GM12874 (cell line): ENCODE measurements at regions not wholly inside any gene's neighbourhood (a gene's known extent, or its start where the extent isn't known, plus 50 kb on each side); places are given as distances from the start of the nearest gene placed in this dataset.

Experiments
- TF ChIP-seq, protein P1 (sequence below): IDR thresholded peaks from 2 replicates; pipeline ENCODE4 v1.5.1; 2011; ENCODE audit warnings: low read depth, mild to moderate bottlenecking, control low read depth, low read length, moderate library complexity; ENCODE audit not compliant: insufficient read depth

DNA sequence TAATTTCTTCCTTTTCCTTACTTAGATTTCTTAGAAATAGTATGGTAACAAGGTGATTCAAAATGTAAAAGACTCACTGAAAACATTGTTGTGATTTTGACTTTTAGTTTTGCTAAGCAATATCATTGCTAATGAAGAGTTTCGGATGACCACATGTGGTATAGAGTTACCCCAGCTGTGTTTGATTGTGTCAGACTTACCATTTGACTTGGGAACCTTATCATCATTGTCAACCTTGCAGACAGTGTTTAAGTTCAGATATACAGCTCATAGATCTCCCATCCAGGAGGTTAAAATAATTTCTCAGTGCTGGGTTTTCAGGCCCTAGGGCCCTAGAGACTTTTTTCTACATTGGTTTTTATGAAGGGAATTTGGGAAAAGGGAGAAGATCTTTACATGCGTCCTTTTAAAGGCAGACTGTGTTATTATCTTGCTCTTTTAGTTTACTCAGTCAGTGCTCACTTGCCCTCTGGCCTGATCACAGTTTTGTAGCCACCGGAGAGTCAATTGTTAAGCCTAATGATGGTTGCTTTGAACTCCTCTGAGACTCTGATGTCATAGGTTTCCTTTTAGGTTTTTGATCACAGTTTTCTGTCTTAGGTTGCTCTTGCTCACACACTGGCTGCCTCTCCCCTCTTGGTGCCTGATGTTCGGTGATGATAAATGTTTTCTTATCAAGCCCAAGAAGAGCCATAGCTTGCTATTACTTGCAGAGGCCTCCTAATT, 133.5 kb upstream of the ZPLD1 start:
- TF ChIP-seq, protein P1, sequence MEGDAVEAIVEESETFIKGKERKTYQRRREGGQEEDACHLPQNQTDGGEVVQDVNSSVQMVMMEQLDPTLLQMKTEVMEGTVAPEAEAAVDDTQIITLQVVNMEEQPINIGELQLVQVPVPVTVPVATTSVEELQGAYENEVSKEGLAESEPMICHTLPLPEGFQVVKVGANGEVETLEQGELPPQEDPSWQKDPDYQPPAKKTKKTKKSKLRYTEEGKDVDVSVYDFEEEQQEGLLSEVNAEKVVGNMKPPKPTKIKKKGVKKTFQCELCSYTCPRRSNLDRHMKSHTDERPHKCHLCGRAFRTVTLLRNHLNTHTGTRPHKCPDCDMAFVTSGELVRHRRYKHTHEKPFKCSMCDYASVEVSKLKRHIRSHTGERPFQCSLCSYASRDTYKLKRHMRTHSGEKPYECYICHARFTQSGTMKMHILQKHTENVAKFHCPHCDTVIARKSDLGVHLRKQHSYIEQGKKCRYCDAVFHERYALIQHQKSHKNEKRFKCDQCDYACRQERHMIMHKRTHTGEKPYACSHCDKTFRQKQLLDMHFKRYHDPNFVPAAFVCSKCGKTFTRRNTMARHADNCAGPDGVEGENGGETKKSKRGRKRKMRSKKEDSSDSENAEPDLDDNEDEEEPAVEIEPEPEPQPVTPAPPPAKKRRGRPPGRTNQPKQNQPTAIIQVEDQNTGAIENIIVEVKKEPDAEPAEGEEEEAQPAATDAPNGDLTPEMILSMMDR = no peak

DNA sequence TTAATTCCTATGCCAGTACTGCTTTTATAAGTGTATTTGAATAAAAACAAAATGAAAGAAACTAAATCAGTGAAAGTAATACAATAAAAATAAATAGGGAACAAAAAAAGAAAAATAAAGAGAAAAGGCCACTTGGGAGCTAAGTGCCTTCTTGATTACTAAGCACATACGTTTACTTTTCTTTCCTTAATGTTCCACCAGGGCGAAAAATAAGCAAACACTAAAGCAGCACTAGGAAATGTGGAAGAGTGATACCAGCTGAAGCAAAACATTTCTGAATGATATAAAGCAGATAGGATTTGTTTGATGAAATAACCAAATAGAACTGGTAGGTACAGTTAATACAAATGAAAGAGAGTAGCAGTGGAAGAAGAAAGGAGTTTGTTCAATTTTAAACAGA, 132.8 kb upstream of the ZPLD1 start:
- TF ChIP-seq, protein P1 = no peak

DNA sequence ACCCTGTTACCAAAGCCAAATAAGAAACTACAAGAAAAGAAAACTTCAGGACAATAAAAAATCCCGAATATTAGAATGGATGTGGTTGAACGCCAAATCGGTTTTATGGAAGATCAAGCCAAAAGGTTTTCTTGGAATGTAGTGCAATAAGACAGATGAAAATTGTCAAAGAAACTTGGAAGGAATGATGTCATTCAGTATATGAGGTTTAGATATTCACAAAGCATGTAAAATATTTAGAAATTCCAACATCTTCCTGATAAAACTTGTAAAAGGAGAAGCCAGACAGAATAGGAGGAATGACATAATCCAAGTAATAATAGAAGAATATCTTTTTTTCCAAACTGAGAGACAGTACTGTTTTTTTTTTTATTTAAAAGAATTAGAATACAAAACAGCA, 130.3 kb upstream of the ZPLD1 start:
- TF ChIP-seq, protein P1 = no peak

DNA sequence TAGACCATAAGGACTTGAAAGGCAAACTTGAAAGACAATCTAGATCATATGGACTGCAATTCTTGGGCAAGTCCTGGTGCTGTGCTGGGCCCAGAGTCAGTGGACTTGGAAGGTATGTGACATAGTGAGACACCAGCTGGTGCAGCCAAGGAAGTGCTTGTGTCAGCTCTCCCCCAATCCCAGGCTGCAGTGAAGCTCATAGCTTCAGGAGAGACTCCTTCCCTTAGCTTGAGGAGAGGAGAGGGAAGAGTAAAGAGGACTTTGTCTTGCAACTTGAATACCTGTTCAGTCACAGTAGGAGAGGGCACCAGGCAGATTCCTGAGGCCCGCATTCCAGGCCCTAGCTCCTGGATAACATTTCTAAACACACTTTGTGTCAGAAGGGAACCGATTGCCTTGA, 127.4 kb upstream of the ZPLD1 start:
- TF ChIP-seq, protein P1 = no peak

DNA sequence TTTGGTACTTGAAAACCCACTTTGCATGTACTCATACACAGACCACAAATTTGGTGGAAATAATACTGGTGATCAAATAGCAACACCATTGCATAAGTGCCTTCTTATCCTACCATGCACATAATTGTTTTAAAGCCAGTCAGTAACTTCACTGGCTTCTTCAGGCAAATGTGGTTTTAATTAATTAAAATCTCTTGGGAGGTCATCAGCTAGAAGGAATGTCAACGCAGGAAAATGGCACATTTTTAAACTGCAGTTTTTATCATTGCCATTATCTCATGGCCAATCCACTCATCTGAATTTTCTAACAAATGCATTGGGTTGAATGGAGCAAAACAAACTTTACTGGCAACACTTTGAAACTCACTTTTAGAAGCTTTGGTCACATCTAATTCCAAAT, 105.7 kb upstream of the ZPLD1 start:
- TF ChIP-seq, protein P1 = no peak

DNA sequence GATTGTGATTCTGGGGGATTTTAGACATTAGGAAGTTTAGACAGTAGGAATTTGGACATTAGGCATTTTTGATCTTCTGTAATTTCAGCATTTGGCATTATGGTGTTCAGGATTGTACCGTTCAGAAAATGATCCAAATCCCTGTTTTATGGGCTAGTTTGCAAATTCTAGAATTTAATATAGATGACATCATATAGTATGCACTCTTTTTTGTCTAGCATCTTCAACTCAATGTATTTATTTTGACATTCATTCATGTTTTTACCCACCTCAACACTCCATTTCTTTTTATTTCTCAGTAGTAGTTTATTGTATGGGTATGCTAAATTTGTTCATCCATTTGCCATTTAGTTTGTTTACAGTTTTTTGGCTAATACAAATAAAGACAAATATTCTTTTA, 105.3 kb upstream of the ZPLD1 start:
- TF ChIP-seq, protein P1 = no peak

DNA sequence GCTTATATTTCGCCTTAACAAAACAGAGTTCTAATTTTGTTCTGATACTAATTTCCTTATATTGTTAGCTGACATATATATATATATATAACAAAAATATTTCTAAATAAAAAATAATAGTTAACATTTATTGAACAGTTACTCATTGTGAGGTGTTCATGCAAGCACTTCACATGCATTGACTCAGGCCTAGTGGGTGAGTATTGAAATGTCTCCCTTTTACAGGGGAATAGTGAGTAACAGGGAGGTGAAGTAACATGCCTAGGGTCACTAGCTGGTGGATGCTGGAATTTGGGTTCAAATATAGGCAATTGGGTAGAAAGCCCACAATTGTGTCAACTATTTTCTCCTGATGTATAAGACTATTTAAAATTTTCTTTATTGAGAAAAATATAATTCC, 102.6 kb upstream of the ZPLD1 start:
- TF ChIP-seq, protein P1 = no peak
